ENCODE measurements at regions not wholly inside any gene's neighbourhood (a gene's known extent, or its start where the extent isn't known, plus 50 kb on each side); places are given as distances from the start of the nearest gene placed in this dataset.
"Not testable (repeated sequence)": the region's sequence is repeated elsewhere in the genome, so short reads cannot be mapped to it uniquely, and the experiment has no call there.

DNA sequence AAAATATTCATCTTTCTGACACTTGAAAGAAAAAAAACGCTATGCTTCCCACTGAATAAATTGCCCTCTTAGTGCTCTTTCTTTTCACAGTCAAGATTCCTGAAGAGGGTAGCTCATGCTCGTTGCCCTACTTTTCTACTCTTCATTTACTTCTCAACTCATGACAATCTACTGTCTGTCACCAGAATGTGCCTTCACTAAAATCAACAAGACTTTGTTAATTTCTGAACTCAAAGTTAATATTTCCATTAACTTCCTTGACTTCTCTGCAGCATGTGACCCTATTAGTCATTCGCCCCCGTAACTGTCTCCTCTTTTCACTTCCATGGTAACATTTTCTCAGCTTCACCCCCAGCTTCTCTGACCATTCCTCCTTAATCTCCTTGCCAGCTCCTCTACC, 98.9 kb upstream of the MAPRE2 start:
- DNase-seq = no peak

- DNase-seq = no peak
These were observed 98.2 kb upstream of the MAPRE2 start for GRCh38 chr18:34942975-34943374.

DNA sequence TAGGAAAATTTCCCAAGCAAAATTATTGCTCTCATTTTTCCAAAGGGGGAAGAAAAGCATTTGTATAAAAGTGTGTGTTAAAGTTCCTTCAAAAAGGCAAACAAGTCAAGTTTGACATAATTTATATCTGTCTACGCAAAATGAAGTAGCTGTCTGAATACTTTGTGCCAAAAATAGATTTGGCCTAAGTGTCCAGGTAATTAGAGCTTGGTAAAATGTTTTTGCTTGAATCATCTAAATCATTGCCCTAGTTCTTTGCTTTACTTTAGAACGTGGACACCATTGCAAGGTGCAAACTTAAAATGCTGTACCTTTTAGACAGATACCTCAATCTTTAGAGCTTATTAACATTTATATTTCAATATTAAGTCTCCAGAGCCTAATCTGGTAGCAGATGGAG, 97.6 kb upstream of the MAPRE2 start:
- DNase-seq = no peak

DNA sequence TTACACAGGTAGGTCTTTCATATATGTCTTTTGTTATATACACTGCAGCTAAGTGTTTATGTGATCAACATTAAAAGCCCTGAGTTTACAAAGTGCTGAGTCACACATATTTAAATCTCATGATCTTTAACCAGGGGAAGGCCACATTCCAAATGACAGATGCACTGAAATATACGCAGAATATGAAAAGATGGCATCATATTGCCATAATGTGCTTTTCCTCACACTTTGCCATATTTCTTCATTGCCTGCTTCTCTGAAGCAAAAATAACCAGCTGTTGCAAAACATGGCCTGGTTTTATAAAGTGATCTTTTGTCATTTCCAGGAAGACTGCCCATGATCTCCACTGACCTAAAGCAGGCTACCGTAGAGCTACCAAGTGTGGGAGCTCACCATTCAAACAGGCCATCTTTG, 93.5 kb upstream of the MAPRE2 start:
- no peak for DNase-seq

- no peak for DNase-seq
These were observed 89.4 kb upstream of the MAPRE2 start for GRCh38 chr18:34951625-34952379.

- DNase-seq = no peak
These were observed 88.0 kb upstream of the MAPRE2 start for GRCh38 chr18:34953212-34953611.

DNA sequence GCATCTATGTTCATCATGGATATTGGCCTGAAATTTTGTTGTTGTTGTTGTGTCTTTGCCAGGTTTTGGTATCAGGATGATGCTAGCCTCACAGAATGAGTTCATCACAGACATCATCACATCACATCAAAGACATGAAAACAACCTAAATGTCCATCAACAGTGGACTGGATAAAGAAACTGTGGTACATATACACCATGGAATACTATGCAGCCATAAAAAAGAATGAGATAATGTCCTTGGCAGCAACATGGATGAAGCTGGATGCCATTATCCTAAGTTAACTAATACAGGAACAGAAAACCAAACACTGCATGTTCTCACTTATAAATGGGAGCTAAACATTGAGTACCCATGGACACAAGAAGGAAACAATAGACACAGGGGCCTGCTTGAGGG, 85.7 kb upstream of the MAPRE2 start:
- not testable (repeated sequence) for DNase-seq

DNA sequence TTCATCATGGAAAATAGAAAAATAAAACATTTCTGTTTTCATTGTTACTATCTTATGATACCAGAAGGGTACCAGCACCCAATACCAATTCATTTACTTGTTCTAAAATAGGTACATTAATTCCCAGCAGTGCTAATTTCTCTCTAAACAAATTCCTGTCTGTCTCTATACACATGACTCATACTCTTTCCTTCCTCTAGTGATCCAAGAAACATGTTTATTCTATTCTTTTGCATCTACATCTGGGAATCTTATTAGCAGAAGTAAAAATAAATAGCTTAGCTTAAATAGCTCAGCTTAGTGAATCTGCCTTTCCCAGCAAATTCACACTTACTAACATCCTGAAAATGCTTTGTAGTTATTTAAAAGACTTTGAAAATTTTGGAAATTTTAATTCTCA, 84.5 kb upstream of the MAPRE2 start:
- no peak for DNase-seq

DNA sequence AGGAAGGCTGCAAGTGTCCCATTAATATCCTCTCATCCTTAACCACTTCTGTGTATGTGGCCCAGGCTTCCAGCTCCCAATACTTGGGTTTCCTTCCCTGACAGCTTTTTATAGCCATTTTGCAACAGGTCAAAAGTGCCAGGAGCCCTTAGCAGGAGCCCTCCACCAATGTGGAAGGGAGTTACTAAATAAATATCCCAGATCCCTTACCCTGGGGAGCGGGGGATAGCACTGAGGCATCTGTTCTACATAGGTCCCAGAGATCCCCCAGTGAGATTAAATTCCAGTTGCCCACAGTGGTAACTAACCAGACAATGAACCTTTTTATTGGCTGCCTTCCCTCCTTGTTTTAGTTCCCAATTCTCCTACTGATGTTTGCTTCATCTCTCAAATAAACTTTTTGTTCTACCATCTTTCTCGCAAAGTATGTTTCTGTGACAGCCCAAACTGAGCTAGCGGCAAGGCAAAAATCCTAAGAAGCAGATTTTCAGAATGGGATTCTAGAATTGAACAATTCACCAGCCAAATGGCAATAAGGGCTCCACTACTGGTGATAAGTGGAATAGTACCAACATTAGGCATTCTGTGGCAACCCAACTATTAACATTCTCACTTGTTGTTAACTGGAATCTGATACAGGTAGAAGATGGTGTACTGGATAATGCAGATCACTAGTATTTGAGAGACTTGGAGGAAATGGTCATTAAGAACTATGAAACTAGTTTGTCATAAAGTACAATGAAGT, 83.9 kb upstream of the MAPRE2 start:
- no peak for DNase-seq

DNA sequence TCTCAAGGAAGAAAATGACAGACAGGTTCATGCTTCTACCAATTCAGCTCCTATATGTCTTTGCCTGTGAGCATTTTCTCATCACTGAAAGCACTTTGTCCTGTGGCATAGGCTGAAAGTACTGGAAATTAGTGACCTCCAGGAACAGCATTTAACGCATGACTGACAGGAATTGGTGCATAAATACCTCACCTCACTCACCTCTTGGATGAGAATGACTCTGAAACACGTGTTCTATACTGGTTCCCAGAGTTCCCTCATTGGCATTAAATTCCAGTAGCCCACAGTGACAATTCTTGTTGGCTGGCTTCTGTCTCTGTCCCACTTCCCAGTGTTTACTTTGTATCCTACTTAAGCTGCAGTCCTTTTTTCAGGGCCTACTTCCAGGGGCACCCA, 83.4 kb upstream of the MAPRE2 start:
- no peak for DNase-seq

DNA sequence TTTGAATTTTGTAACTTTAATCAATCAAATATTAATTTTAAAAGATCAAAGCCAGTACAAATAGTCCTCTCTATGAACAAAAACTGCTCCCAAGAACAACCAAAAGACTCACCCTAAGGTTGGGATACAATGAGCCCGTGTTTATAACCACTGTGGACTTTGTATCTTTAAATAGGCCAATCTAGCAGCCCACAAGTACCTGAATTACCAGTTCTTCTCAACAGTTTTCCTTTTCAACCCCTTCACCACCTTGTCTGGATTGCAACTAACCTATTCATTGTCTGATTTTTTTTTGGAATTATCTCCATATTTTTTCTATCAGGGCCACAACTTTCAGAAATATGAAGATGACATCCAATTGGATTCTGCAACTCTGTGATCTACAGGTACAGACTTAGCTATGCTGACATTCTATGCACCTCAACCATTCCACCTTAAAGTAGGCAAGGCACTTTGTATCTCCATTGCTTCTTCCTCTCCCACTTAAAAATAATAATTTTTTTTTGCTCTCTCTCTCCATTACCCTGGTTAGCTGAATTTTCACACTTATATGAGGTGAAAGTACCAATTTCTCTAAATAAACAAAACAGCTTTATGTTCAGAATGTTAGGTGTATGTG, 81.9 kb upstream of the MAPRE2 start:
- no peak for DNase-seq

GRCh38 chr18:34959989-34960388, 81.2 kb upstream of the MAPRE2 start:
- no peak for DNase-seq

- no peak for DNase-seq
These were observed 76.1 kb upstream of the MAPRE2 start for GRCh38 chr18:34965108-34965507.

- DNase-seq = no peak
These were observed 75.6 kb upstream of the MAPRE2 start for GRCh38 chr18:34965566-34965965.

- no peak for DNase-seq
These were observed 71.1 kb upstream of the MAPRE2 start for GRCh38 chr18:34970106-34970505.

DNA sequence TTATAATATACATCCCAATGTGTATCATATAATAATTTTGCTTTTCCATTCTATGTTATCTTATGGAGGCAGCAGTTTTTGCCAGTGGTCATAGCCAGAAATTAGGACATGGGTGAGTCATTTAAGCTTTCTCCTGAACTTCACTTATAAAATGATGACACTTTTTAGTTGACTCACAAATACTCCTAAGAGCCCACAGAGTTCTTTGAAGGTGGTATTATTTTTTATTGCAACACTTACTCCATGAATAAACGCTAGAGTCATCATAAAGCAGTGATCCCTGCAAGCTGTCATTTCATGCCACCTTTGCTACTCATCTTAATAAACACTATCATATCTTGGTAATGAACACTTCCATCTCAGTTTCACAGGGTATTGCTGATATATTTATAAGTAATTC, 69.9 kb upstream of the MAPRE2 start:
- DNase-seq = no peak

- no peak for DNase-seq
These were observed 68.3 kb upstream of the MAPRE2 start for GRCh38 chr18:34972765-34973414.

- DNase-seq = no peak
These were observed 65.1 kb upstream of the MAPRE2 start for GRCh38 chr18:34976123-34976522.

DNA sequence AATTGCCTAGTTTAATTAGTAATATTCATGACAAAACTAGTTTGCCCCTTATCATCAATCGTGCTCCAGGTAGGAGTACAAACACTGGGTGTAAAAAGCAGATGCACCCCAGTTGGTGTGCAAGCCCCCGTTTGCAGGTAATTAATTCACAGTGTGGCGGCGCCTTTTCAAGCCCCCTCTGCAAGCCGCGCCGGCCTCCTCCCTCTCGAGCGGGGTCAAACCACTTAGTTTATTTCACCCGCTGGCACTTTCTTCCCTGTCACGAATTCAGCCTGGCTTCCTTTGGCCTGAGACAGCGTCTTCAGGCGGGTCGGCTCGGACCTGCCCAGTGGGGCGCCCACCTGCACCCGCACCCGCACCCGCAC, 64.7 kb upstream of the MAPRE2 start:
- no peak for DNase-seq

DNA sequence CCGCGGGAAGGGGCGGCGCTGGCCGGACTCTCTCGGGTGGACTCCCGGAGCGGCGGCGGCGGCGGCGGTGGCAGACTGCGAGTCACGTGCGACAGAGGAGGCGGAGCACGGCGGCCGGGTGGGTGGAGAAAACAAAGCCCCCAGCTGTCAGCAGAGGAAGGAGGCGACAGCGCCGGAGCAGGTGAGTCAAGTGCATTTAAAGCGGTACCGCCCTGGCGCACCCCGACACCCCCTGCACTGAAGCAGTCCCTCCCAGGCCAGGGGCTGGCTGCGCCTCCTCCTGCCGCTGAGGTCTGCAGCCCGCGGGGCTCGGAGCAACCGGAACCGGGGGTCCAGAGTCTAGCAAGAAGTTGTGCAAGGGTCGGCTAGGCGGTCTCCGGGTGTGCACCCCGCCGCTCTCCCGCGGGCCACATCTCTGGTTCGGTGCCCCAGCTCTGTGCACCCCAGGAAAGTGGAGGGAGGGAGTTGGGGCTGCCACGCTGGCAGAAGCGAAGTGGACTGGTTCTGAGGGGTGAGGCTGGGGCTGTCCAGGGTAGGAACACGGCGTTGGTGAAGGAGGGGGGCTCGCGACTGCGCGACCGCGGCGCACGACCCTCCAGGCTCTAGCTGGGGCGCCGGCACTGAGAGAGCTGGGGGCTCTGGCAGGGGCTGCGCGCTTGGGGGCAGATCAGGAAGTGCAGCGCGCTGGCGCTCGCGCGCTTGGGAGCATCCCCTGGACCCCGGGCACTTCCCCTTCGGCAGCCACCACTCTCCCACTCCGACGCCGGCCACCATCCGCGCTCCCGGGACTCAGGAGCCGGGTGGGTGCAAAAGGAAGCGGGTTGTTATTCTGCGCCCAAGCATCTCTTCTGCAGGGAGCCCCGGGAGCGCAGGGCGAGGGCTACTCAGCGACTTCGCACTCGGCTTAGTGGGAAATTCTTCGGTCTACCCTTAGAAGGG, 64.0 kb upstream of the MAPRE2 start:
- peak; percentile 72 to 83 for DNase-seq

DNA sequence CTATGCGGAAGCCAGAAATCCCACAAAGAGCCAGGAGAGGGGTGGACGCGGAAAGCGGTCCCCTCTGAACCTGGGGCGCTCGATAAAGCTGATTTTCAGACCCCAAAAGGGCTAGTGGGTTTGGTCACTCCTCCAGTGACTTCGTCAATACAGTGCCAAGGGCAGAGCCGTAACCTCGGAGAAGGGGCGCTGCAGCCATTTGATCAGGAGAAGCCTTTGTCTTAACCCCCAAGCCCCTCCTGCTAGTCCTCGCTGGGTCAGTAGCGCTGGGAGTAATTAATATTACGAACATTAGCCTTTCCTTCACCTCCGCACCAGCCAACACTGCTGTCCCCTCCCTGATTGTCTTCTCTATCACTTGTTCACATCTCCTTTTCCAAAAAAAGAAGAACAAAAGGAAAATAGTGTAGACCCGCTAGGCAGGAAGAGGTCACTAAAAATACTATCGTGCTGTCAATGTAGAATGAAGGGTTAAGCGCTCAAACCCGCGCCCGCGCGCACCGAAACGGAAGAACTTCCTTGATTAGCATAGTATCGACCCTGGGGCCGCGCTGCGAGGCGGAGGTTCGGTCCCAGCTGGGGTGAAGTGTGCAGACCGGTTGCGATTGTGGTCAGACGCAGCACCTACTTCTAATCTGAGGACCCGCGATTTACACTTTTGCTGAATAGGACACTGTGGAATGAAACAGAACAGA, 63.2 kb upstream of the MAPRE2 start:
- peak; percentile 29 to 56 for DNase-seq

GRCh38 chr18:34978533-34978893, 62.7 kb upstream of the MAPRE2 start:
- DNase-seq = no peak
